GM12878 (cell line): ENCODE measurements at regions not wholly inside any gene's neighbourhood (a gene's known extent, or its start where the extent isn't known, plus 50 kb on each side); places are given as distances from the start of the nearest gene placed in this dataset.

Experiments
- ATAC-seq: fragments of 200-7000 bp; cut with Tn5 transposase; 3 replicates; pipeline ENCODE4 v1.9.1; 2020; ENCODE audit warnings: mild to moderate bottlenecking, moderate library complexity
- BruUV-seq: library from RNA; stranded (reverse); fragments of 400-500 nt; replicated peaks from 2 replicates; lab custom pipeline; 2021; lab: Mats Ljungman, UMichigan
- CTCF ChIA-PET: fragments of 300-600 bp; sonication (Branson Sonifier 250); formaldehyde crosslinking; extraction: SDS; loops from one replicate; lab custom pipeline; 2021; ENCODE audit warnings: inconsistent platforms; lab: Yijun Ruan, JAX
- POLR2A ChIA-PET: fragments of 350-600 bp; formaldehyde crosslinking; extraction: SDS; loops from one replicate; lab custom pipeline; 2021; ENCODE audit warnings: inconsistent platforms; lab: Charles Lee
- RAD21 ChIA-PET: fragments of 300-600 bp; sonication (Branson Sonifier 250); formaldehyde crosslinking; loops from one replicate; lab custom pipeline; 2023; ENCODE audit warnings: antibody characterized with exemption; ENCODE audit not compliant: unreplicated experiment; lab: Charles Lee
- SMC1A ChIA-PET: fragments of 300-600 bp; sonication (Branson Sonifier 250); formaldehyde crosslinking; loops from one replicate; lab custom pipeline; 2023; ENCODE audit not compliant: unreplicated experiment, uncharacterized antibody; lab: Charles Lee
- DNase-seq: peaks from one replicate; pipeline ENCODE4 v3.0.0-alpha.2; 2011; ENCODE audit warnings: low read depth, low spot score
- FAIRE-seq: peaks from 3 replicates; lab custom pipeline; 2011; peaks lifted over from hg19 to GRCh38; lab: Jason Lieb, UNC
- H2AFZ ChIP-seq: 2 replicates; pipeline ENCODE4 v1.6.0; 2011; ENCODE audit warnings: low read depth, low read length, control low read depth; ENCODE audit not compliant: control insufficient read depth
- H3K27ac ChIP-seq: 2 replicates; pipeline ENCODE4 v1.5.1; 2011; ENCODE audit warnings: control low read depth; ENCODE audit not compliant: control insufficient read depth, insufficient read depth
- H3K27me3 ChIP-seq, 2 experiments: replicated peaks in 1 of 2; 2 replicates each; pipeline versions ENCODE4 v1.6.0 to v1.6.1; 2011; ENCODE audit warnings: low read length in 1 of 2; ENCODE audit not compliant: control insufficient read depth in 2 of 2, insufficient read depth in 2 of 2
- H3K36me3 ChIP-seq, 2 experiments: 2 replicates each; pipeline ENCODE4 v1.5.1; 2011; ENCODE audit warnings: low read length in 1 of 2; ENCODE audit not compliant: control insufficient read depth in 2 of 2, insufficient read depth in 2 of 2
- H3K4me1 ChIP-seq: 2 replicates; pipeline ENCODE4 v1.6.1; 2011; ENCODE audit warnings: mild to moderate bottlenecking, low read length, moderate library complexity, mixed read lengths; ENCODE audit not compliant: control insufficient read depth, insufficient read depth
- H3K4me2 ChIP-seq: 2 replicates; pipeline ENCODE4 v1.6.0; 2011; ENCODE audit warnings: control low read depth; ENCODE audit not compliant: control insufficient read depth, insufficient read depth
- H3K4me3 ChIP-seq: fragments of 200-600 bp; sonication (generic); 2 replicates; pipeline ENCODE4 v1.5.1; 2016
- H3K79me2 ChIP-seq: 2 replicates; pipeline ENCODE4 v1.6.0; 2011; ENCODE audit warnings: low read length; ENCODE audit not compliant: control insufficient read depth, insufficient read depth
- H3K9ac ChIP-seq: 2 replicates; pipeline ENCODE4 v1.8.0; 2011; ENCODE audit warnings: low read length, control low read depth, mixed read lengths; ENCODE audit not compliant: control insufficient read depth, insufficient read depth
- H3K9me3 ChIP-seq: replicated peaks from 3 replicates; pipeline ENCODE4 v1.5.1; 2011; ENCODE audit warnings: mild to moderate bottlenecking, low read length; ENCODE audit not compliant: control insufficient read depth, insufficient read depth
- H4K20me1 ChIP-seq: 2 replicates; pipeline ENCODE4 v1.6.0; 2011; ENCODE audit not compliant: control insufficient read depth, insufficient read depth
- ASH2L ChIP-seq: fragments of 300-600, 200-600 bp; sonication (generic); IDR thresholded peaks from 2 replicates; pipeline ENCODE4 v1.6.1; 2017; ENCODE audit warnings: low read depth, mild to moderate bottlenecking, borderline replicate concordance
- EED ChIP-seq: sonication (generic); IDR thresholded peaks from 2 replicates; pipeline ENCODE4 v1.6.1; 2016; ENCODE audit warnings: antibody characterized with exemption, low read depth
- HDGF ChIP-seq: fragments of 450-650 bp; IDR thresholded peaks from 2 replicates; pipeline ENCODE4 v1.6.1; 2016; ENCODE audit warnings: antibody characterized with exemption
- IKZF2 ChIP-seq, 2 experiments: fragments of 450-650 bp; IDR thresholded peaks; 2 replicates each; pipeline ENCODE4 v1.6.1; 2017; ENCODE audit warnings: mild to moderate bottlenecking in 2 of 2, moderate library complexity in 2 of 2
- IRF5 ChIP-seq: fragments of 450-650 bp; IDR thresholded peaks from 2 replicates; pipeline ENCODE4 v1.6.1; 2017; ENCODE audit warnings: borderline replicate concordance
- MTA2 ChIP-seq: fragments of 450-650 bp; IDR thresholded peaks from 2 replicates; pipeline ENCODE4 v1.6.1; 2016; ENCODE audit warnings: low read depth, mild to moderate bottlenecking, moderate library complexity
- MYC ChIP-seq: IDR thresholded peaks from 2 replicates; pipeline ENCODE4 v1.6.1; 2011; ENCODE audit warnings: mild to moderate bottlenecking, low read length, moderate library complexity, inconsistent platforms; ENCODE audit not compliant: insufficient read depth, insufficient replicate concordance, insufficient read length, severe bottlenecking
- NFYB ChIP-seq: IDR thresholded peaks from 2 replicates; pipeline ENCODE4 v1.6.1; 2011; ENCODE audit warnings: low read depth, mild to moderate bottlenecking, low read length, improper control_type of control experiment, moderate library complexity; ENCODE audit not compliant: insufficient read depth
- NR2C1 ChIP-seq: fragments of 450-650 bp; IDR thresholded peaks from 2 replicates; pipeline ENCODE4 v1.6.1; 2017; ENCODE audit warnings: antibody characterized with exemption, mild to moderate bottlenecking, moderate library complexity
- POLR2A ChIP-seq: IDR thresholded peaks from 2 replicates; pipeline ENCODE4 v1.6.1; 2011; ENCODE audit warnings: low read depth, mild to moderate bottlenecking, low read length
- STAT3 ChIP-seq: IDR thresholded peaks from 2 replicates; pipeline ENCODE4 v1.6.1; 2011; ENCODE audit warnings: low read depth, low read length, improper control_type of control experiment
- ZSCAN29 ChIP-seq: fragments of 450-650 bp; IDR thresholded peaks from 2 replicates; pipeline ENCODE4 v1.6.1; 2017; ENCODE audit warnings: mild to moderate bottlenecking, moderate library complexity
- WGBS: methylation state at CpG from one replicate; pipeline ENCODE4 v1.1.6; 2016; ENCODE audit warnings: low lambda C conversion rate; ENCODE audit not compliant: insufficient replicate concordance, insufficient coverage; ENCODE audit errors: missing lambda C conversion rate; 5-methylcytosine and 5-hydroxymethylcytosine counted together
- in situ Hi-C: fragments of 300-500 bp; cut with MboI; formaldehyde crosslinking; loops from 9 replicates; pipeline ENCODE4 v1.14.3; 2018; ENCODE audit warnings: mixed read lengths
- intact Hi-C: fragments of 100-400 bp; cut with micrococcal nuclease; formaldehyde crosslinking; loops from one replicate; pipeline ENCODE4 v1.14.2; 2022; ENCODE audit not compliant: unreplicated experiment
- TF ChIP-seq, protein P1 (sequence below): fragments of 450-650 bp; IDR thresholded peaks from 2 replicates; pipeline ENCODE4 v1.6.1; 2017; ENCODE audit warnings: mild to moderate bottlenecking, low read depth, inconsistent platforms; ENCODE audit not compliant: poor library complexity, severe bottlenecking
- TF ChIP-seq, protein P2 (sequence below): fragments of 450-650 bp; IDR thresholded peaks from 2 replicates; pipeline ENCODE4 v1.6.1; 2018; ENCODE audit warnings: borderline replicate concordance, mild to moderate bottlenecking; ENCODE audit not compliant: partially characterized antibody

- TF ChIP-seq HDGF, result no peak
- TF ChIP-seq MYC, result no peak
- TF ChIP-seq POLR2A, result no peak
- TF ChIP-seq, protein P1, sequence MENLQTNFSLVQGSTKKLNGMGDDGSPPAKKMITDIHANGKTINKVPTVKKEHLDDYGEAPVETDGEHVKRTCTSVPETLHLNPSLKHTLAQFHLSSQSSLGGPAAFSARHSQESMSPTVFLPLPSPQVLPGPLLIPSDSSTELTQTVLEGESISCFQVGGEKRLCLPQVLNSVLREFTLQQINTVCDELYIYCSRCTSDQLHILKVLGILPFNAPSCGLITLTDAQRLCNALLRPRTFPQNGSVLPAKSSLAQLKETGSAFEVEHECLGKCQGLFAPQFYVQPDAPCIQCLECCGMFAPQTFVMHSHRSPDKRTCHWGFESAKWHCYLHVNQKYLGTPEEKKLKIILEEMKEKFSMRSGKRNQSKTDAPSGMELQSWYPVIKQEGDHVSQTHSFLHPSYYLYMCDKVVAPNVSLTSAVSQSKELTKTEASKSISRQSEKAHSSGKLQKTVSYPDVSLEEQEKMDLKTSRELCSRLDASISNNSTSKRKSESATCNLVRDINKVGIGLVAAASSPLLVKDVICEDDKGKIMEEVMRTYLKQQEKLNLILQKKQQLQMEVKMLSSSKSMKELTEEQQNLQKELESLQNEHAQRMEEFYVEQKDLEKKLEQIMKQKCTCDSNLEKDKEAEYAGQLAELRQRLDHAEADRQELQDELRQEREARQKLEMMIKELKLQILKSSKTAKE, result no peak
Observed at GRCh38 chr15:52925130-52925529, 135.0 kb upstream of the ONECUT1 start (continued).

GRCh38 chr15:52924630-52925029 is 134.5 kb upstream of the ONECUT1 start:
- ChIA-PET SMC1A (no interaction called here), POLR2A (no interaction called here), CTCF (no interaction called here), RAD21 (no interaction called here)
- Histone ChIP-seq H3K9ac (no peak overlapping the region), H2AFZ (no peak overlapping the region), H3K4me3 (no peak overlapping the region), H3K27me3 (peaks cover 0 to 5% of the 10 kb centered on the region in 2 experiments; a peak in 2 of 4 replicates), H3K79me2 (no peaks in the 10 kb centered on the region), H3K36me3 (no peaks in the 10 kb centered on the region), H3K27ac (no peak overlapping the region), H3K9me3 (no peaks in the 10 kb centered on the region), H3K4me2 (no peak overlapping the region), H3K4me1 (no peaks in the 10 kb centered on the region), H4K20me1 (no peaks in the 10 kb centered on the region)
- DNase-seq (no peak), FAIRE-seq (no peak), ATAC-seq (no peak)
- intact Hi-C loops (no loop called here), in situ Hi-C loops (no loop called here)
- TF ChIP-seq EED (no peak), NFYB (no peak), ZSCAN29 (no peak), NR2C1 (no peak), ASH2L (no peak), MTA2 (no peak), IRF5 (no peak), IKZF2 (IDR thresholded peaks at IDR 0.05) (no peak), STAT3 (no peak)
- TF ChIP-seq, protein P2, sequence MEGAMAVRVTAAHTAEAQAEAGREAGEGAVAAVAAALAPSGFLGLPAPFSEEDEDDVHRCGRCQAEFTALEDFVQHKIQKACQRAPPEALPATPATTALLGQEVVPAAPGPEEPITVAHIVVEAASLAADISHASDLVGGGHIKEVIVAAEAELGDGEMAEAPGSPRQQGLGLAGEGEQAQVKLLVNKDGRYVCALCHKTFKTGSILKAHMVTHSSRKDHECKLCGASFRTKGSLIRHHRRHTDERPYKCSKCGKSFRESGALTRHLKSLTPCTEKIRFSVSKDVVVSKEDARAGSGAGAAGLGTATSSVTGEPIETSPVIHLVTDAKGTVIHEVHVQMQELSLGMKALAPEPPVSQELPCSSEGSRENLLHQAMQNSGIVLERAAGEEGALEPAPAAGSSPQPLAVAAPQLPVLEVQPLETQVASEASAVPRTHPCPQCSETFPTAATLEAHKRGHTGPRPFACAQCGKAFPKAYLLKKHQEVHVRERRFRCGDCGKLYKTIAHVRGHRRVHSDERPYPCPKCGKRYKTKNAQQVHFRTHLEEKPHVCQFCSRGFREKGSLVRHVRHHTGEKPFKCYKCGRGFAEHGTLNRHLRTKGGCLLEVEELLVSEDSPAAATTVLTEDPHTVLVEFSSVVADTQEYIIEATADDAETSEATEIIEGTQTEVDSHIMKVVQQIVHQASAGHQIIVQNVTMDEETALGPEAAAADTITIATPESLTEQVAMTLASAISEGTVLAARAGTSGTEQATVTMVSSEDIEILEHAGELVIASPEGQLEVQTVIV, result no peak
- no TSS peak for BruUV-seq
- 57% methylated on average over 7 of the region's 7 CpGs for WGBS
